Erythroblast (primary cell): ENCODE measurements at regions not wholly inside any gene's neighbourhood (a gene's known extent, or its start where the extent isn't known, plus 50 kb on each side); places are given as distances from the start of the nearest gene placed in this dataset.

Experiments used
- DNase-seq, 2 experiments: peaks; one replicate each; lab custom pipeline; 2025; lab: John Stamatoyannopoulos, UW
- GATA1 ChIP-seq: IDR thresholded peaks from 2 replicates; pipeline ENCODE4 v1.6.1; 2011; ENCODE audit warnings: low read depth, mild to moderate bottlenecking, control low read depth, low read length, moderate library complexity
- POLR2A ChIP-seq: IDR thresholded peaks from 2 replicates; pipeline ENCODE4 v1.6.1; 2011; ENCODE audit warnings: mild to moderate bottlenecking, low read length

DNA sequence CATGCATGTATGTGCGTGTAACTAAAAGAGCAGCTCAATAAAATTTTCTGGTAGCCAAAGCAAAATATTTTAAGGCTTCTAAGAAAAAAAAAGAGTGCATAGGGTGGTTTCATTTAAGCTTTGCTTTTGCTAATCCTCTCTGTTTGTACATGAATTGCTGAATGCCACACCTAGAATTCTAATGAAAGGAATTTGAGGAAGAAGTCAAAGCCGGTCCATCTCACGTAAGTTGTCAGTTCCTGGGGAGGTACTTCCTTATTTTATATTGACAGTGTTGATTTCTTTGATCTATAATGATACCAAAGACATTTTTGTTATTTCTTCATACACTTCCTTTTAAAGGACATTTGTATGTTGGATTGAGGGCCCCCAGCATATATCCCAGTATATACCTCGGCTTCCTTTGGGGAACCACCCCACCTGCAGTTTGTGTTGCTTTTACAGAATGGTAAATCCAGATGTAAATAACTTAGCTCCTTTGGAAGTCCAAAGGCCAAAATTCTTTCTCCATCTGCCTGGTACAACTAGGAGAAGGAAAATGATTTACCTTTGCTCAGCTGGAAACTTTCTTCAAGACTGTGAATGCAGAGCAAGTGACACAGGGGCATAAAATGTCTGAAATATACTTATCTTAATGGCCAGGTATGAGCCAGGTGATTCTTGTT, 420.9 kb upstream of the ATP2B1 start:
- TF ChIP-seq POLR2A (no peak), GATA1 (no peak)
- DNase-seq, result no peak

DNA sequence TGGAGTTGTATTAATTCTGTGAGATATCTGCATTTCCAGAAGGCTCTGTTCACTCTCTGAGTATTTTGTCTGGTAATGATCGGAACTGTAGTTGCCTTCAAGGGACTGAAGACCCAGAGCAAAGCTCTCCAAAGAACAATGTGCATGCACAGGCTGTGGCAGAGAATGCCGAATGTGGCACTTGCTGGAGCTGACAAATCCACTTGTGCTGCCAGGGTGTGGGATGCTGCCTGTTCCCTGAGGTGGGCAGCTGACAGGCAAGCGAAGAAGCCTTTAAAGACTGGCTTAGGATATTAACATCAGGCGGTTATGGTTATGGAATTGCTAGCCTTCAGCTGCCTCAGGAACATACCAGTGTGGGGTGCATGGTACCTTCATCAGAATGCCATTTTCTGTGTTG, 419.9 kb upstream of the ATP2B1 start:
- TF ChIP-seq GATA1 (no peak), POLR2A (no peak)
- DNase-seq, result no peak

DNA sequence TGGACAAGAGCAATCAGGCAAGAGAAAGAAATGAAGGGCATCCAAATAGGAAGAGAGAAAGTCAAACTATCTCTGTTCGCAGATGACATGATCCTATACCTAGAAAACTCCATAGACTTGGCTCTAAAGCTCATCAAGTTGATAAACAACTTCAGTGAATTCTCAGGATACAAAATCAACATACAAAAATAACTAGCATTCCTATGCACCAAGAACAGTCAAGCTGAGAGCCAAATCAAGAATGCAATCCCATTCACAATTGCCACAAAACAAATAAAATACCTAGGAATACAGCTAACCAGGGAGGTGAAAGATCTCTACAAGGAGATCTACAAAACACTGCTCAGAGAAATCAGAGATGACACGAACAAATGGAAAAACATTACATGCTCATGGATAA, 417.5 kb upstream of the ATP2B1 start:
- no peak for TF ChIP-seq GATA1
- no peak for TF ChIP-seq POLR2A
- no peak for DNase-seq

DNA sequence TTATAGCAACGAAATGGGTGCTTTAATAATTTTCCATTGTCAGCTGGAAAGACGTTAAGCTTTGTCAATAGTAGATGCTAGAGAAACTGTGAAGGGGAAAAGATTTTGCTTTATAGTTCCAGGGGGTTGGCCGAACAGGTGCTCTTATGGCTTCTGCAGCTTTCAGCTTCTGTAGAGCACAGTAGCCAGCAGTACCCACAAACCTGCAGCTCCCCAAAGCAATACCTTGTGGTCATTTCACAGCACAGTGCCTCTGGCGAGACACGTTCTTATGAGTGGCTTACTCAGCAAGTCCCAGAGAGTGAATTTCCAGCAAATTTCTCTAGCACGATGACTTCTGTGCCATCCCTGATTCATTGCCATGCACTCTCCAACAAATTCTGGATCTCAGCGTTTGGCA, 416.3 kb upstream of the ATP2B1 start:
- no peak for TF ChIP-seq POLR2A
- no peak for TF ChIP-seq GATA1
- DNase-seq, result no peak

DNA sequence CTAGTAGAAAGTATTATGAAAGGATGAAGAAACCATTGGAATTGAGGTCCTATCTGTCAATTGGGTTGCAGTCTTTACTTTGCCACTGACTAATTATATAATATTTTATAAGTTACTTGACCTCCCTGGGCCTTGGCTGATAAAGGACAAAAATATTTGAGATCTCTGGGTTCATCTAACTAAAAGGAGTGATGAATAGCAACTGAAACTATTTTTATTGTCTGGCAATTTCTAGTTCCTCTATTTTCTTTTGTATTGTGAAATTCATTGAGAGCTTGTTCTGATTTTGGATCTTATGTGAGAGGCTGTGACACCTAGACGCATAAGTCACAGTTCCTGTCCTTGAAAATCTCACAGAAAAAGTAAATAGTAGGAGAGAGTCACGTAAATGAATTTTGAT, 415.7 kb upstream of the ATP2B1 start:
- DNase-seq, result no peak
- TF ChIP-seq POLR2A (no peak), GATA1 (no peak)

DNA sequence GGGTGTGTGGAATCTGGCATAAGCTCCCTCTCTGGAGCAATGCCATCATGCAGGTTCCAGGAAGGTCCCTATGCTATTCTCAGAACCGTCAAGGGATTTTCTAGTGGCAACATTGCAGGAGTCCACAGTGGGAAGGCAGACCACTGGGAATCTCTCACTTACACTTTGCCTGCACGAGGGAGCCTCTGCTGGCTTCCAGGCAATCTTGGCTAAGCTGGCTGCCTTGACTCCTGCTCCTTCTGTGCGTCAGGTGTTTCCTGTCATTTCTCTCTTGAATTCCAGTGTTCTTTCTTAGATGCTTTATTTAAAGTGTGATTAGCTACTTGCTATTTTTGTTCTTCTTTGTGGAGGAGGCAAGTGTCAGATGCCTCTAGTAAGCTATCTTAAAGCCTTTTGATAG, 414.0 kb upstream of the ATP2B1 start:
- TF ChIP-seq POLR2A (no peak), GATA1 (no peak)
- DNase-seq, result no peak

DNA sequence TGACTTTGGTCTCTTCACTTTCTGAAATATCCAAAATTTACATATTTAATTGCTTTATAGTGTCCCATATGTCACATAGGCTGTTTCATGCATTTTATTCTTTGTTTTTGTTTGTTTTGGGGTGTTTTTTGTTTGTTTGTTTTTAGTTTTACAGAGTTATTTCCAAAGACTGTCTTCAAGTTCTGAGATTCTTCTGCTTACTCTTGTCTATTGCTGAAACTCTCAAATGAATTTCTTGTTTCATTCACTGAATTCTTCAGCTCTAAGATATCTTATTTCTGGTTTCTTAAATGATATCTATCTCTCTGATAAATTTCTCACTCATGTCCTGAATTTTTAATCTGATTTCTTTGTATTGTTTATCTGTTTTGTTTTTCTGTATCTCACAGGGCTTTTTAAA, 412.0 kb upstream of the ATP2B1 start:
- DNase-seq, result no peak
- TF ChIP-seq POLR2A, result no peak
- no peak for TF ChIP-seq GATA1

DNA sequence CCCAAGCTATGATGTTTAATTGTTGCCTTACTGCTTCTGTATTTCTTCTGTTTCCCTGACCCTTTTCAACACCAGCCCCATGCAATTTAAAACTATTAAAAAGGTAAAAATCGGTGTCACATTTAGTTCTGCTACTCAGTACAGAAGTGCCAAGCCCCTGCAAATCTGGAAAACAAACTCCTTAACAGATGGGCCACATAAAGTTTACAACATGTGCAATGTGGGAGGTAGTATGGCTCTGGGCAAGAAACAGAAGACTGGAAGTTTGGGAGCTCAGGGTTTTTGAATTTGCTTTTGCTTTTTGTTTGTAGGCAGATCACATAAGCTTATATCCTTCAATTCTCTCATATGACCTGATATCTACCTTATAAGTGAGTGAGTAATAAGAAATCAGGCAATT, 404.0 kb upstream of the ATP2B1 start:
- DNase-seq, result no peak
- TF ChIP-seq POLR2A (no peak), GATA1 (no peak)

DNA sequence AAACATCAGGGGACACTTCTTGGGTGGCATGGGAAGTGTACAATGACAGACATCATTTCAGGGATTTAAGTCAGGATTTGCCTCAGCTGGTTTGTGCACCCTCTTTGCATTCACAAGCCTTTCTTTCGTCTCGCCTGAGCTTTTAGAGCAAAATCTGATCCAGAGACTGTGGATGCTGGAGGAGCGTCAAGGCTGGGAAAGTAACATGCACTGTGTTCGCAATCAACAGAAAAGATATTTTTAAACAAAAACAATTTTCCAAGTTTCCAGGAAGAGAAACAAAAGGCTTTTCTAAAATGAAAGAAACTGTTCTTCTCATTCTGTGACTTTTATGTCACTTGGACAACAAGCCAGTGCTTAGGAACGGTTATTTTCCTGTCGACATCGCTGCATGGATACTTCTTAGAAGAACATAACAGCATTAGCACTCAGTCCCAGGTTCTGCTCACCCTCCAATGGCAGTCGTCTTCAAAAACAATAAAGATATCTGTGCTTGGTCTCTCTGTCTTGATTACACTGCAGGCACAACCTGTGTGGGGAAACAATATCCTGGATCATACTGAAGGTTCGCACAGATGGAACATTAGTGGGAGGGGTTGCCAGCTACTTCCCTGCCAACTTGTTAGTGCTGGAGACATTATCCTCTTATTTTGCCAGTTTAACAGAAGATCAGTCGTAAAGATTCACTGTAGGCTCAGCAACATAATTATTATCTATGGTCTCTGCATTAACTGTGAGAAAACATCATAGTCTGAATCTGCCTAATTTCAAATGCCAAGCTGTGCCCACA, 403.3 kb upstream of the ATP2B1 start:
- no peak for TF ChIP-seq POLR2A
- no peak for TF ChIP-seq GATA1
- no peak for DNase-seq

DNA sequence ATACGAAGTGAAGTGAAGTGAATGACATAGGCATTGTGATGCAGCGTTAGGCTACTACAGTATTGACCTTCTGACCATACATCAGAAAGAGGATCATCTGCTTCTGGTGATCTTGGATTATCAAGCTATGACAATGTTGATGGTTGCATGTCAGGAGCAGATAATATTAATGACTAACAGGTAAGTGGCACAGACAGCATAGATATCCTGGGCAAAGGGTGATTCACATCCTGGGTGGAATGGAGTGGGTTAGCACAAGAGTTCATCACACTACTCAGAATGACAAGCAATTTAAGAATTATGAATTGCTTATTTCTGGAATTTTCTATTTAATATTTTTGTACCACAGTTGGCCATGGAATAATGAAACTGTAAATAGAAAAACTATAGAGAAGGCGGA, 397.9 kb upstream of the ATP2B1 start:
- TF ChIP-seq POLR2A (no peak), GATA1 (no peak)
- DNase-seq, result no peak

DNA sequence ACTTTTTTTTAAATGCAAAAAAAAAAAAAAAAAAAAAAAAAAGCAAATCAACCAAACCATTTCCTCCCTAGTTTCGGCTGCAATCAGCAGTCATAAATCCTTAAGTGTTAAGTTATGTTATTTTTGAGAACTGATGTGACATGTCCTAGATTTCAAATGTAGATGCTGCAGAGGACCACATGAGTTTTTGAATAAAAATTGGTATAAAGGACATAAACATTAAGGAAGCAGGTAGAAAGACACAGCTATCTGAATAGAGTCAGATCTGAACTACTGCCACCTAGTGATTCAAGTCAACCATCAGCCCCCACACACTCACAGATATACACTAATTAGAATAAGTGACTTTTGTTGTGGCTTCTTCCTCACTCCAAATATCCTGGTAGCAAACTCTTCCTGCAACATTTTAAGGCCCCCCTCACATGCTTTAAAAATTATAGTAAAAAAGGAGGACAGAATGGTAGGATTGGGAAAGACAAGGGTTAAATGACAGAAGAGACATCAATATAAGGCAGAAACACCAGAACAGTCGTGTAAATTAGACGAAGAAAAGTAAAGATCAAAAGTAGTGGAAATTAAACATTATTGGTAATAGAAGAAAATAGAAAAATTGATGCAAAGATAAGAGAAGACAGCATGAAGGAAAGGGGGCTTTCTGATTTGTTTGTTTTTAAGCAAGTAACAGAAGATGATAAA, 394.5 kb upstream of the ATP2B1 start:
- DNase-seq, result peak; percentile 8 to 57
- TF ChIP-seq GATA1 (no peak), POLR2A (no peak)

DNA sequence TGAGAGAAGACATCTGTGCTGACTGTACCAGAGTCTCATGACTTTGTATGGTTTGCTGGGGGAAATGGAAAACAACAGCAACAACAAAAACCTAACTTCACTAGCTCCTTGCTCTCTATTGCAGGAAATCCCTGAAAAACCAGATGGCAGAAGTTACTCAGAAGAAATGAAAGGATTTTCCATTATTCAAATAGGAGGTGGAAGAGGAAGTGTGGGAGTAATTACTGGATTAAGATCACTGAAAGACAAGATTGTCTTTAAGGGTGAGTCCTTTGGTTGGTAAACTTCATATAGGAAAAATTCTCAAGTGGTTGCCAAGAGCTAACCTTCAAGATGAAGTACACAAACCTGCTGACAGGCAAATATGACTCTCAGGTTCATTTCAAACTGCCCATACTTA, 391.9 kb upstream of the ATP2B1 start:
- no peak for DNase-seq
- TF ChIP-seq GATA1 (no peak), POLR2A (no peak)

DNA sequence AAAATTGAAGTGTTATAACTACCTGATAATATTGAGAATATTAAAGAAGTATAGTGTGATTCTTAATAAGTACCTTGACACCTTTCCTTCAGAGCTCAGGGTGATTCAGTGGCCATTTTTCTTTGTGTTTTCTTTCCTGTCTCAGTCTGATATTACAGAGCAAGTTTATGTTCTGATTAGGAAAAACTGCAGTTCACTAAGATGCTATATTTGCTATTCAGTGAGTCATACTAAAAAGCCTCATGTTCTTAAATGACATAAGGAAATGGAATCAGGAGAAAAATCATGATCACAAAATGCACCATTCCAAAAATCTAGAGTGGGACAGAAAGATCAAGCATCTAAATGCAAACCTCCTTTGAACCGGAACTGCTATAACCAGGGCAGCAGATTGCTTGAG, 390.6 kb upstream of the ATP2B1 start:
- DNase-seq, result no peak
- TF ChIP-seq GATA1 (no peak), POLR2A (no peak)
